ENCODE measurements at regions not wholly inside any gene's neighbourhood (a gene's known extent, or its start where the extent isn't known, plus 50 kb on each side); places are given as distances from the start of the nearest gene placed in this dataset.
"Not testable (repeated sequence)": the region's sequence is repeated elsewhere in the genome, so short reads cannot be mapped to it uniquely, and the experiment has no call there.

DNA sequence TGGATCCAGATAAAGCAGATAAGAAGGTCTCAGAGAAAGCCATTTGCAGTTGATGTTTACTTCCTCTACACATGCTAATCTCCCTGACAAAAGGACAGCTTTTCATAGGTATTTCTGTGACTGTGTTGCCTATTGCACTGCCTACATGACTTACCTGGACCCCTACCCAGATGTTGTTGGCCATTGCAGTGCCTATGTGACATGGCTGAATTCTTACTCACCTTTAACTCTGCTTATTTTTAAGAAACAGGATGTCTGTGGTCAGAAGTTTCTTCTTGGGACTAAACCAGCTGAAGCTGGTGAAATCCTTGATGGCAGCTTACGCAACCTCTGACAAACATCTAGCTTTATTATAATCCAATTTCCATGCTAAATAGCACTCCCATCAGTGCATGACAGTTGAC lies 50.7 kb downstream of the PPIAL4D start:
- H3K27me3 Mint-ChIP-seq (ENCODE audit: insufficient read depth); H3K4me1 Mint-ChIP-seq (ENCODE audit: low read depth); intact Hi-C loops (cut with micrococcal nuclease); DNase-seq (ENCODE audit: low spot score); H3K9me3 Mint-ChIP-seq; H3K36me3 Mint-ChIP-seq (ENCODE audit: low read depth); H3K4me3 Mint-ChIP-seq; H3K27ac Mint-ChIP-seq: not testable (repeated sequence)

DNA sequence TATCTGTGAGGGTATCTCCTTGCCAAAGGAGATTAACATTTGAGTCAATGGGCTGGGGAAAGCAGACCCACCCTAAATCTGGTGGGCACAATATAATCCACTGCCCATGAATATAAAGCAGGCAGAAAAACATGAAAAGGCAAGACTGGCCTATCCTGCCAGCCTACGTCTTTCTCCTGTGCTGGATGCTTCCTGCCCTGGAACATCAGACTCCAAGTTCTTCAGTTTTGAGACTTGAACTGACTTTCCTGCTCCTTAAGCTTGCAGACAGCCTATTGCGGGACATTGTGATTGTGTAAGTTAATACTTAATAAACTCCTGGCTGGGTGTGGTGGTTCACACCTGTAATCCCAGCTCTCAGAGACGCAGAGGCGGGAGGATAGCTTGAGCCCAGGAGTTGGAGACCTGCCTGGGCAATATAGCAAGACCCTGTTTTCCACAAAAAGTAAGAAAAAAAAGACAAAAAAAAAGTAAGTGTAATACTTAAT lies 52.4 kb downstream of the PPIAL4D start:
- H3K27ac Mint-ChIP-seq = peak overlapping the region; percentile 57
- not testable (repeated sequence) for H3K4me1 Mint-ChIP-seq (ENCODE audit: low read depth)
- peak overlapping the region; percentile 45 for H3K4me3 Mint-ChIP-seq

DNA sequence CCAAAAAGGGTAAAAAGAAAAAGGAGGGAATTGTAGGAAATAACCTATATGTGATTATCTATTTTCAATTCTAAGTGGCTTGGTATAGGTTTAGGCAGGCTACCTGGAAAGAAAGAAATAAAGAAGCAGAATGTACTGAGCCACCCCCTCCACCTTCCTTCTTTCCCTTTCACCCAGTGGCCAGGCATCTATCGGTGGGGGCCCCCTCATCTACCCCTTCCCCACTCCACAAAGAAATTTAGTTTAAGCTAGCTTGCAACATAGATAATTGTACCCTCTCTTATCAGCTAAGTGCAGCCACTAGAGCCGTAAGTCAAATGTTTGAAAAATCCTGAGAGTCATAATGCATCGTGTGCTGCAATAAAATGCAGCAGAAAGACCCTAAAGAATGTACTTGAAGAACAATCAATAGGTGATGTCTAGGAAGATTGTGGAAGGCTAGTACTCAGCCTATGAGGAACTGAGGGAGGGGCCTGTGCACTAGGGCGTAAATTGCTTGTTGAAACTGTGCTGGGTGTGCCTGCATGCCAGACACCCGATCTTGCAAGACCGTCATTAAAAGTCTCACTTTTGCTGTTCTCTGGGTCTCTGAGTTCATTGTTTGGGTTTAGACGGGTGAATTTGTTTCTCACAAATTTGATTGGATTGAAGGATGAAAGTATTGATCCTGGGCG lies 53.0 kb downstream of the PPIAL4D start:
- intact Hi-C loops (cut with micrococcal nuclease); DNase-seq (ENCODE audit: low spot score); H3K36me3 Mint-ChIP-seq (ENCODE audit: low read depth); H3K4me1 Mint-ChIP-seq (ENCODE audit: low read depth); H3K9me3 Mint-ChIP-seq; H3K27me3 Mint-ChIP-seq (ENCODE audit: insufficient read depth): not testable (repeated sequence)
- peak overlapping the region; percentile 57 for H3K27ac Mint-ChIP-seq
- H3K4me3 Mint-ChIP-seq = peak overlapping the region; percentile 45

More for the DNA sequence above, 52.4 kb downstream of the PPIAL4D start:
- H3K9me3 Mint-ChIP-seq; DNase-seq (ENCODE audit: low spot score); H3K27me3 Mint-ChIP-seq (ENCODE audit: insufficient read depth); H3K36me3 Mint-ChIP-seq (ENCODE audit: low read depth); intact Hi-C loops (cut with micrococcal nuclease): not testable (repeated sequence)

DNA sequence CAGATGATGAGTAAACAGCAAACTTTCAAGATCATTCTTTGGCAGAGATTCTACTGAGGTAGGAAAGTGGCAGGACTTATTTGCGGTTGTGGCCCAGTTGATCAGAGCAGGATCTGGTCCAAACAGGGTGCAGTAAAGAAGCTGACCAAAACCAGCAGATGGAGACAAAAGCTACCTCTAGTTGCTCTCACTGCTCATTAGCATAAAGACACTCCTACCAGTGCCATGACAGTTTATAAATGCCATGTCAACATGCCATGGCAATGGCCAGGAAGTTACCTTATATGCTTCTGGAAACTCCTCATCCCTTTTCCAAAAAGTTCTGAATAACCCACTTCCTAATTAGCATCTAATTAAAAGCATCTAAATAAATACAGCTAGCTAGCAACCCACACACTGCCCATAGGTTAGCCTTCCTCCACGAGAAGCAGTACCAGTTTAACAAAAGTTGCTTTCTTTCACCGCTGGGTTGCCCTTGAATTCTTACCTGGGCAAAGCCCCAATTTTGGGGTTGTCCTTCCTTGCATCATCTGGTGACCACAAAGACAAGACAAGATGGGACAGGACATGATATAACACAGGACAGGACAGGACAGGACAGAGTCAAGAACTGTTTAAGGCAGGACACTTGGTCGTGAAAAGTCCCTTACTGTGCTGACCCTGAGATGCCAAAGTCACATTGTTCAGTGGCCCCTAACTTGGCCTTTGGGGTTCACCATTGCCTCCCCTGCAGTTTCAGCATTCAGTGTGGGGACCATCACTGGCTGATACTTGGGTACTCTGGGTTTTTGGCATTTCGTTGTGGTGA lies 59.2 kb downstream of the PPIAL4D start:
- H3K27me3 Mint-ChIP-seq (ENCODE audit: insufficient read depth); H3K27ac Mint-ChIP-seq; H3K9me3 Mint-ChIP-seq; H3K36me3 Mint-ChIP-seq (ENCODE audit: low read depth); intact Hi-C loops (cut with micrococcal nuclease); H3K4me1 Mint-ChIP-seq (ENCODE audit: low read depth); DNase-seq (ENCODE audit: low spot score); H3K4me3 Mint-ChIP-seq: not testable (repeated sequence)

DNA sequence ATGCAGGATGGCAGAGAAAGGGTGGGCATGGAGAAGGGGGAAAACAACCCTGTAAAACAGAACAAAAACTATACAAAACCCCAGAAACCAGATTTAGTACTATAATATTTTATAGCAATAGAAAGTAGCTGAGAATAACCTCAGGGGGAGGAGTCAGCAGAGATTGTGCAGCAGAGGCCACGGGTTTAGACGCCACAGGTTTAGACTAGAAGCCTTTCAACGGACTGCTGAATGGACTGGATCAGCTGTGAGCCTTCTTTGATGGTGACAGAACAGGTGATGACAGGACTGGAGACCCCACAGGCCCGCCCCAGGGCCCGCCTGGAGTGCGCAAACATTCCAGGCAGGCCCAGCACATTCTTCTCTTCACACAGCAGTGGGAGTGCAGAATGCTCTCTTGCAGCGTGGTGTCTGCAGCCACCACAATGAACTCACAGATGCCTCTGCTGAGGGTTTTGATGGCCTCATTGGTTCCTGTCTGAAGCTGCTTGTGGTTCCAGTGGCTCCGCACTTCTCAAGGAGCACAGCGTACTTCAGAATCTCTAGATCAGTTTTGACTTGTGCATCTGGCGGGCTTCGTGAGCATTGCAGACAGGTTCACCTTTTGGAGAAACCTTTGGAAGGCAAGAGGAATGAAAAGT lies 65.6 kb downstream of the PPIAL4D start:
- not testable (repeated sequence) for H3K27ac Mint-ChIP-seq; H3K36me3 Mint-ChIP-seq (ENCODE audit: low read depth)

DNA sequence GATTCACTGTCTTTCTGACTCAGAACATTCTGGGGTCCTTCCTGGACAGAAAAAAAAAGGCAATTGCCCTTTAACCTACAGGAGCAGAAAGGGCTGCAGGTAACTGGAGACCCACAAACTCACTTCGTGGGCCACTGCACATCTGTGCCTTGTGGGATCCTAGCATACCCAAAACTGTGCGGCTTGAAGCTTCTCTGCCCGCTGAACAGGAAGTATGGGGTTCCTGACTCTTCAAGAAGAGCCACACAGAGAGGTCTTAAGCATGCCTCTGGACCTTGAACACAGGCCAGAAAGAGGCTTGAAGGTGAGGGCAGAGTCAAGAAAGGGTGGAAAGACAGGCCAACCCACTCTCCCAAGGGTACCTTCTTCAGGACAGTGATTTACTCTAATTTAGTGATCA lies 67.6 kb downstream of the PPIAL4D start:
- H3K4me3 Mint-ChIP-seq; H3K9me3 Mint-ChIP-seq; H3K27ac Mint-ChIP-seq; DNase-seq (ENCODE audit: low spot score); H3K27me3 Mint-ChIP-seq (ENCODE audit: insufficient read depth); H3K36me3 Mint-ChIP-seq (ENCODE audit: low read depth); H3K4me1 Mint-ChIP-seq (ENCODE audit: low read depth); intact Hi-C loops (cut with micrococcal nuclease): not testable (repeated sequence)

More for the DNA sequence above, 65.6 kb downstream of the PPIAL4D start:
- H3K4me1 Mint-ChIP-seq (ENCODE audit: low read depth); H3K27me3 Mint-ChIP-seq (ENCODE audit: insufficient read depth); intact Hi-C loops (cut with micrococcal nuclease); H3K4me3 Mint-ChIP-seq; H3K9me3 Mint-ChIP-seq: not testable (repeated sequence)
- peak; percentile 16 for DNase-seq (ENCODE audit: low spot score)

DNA sequence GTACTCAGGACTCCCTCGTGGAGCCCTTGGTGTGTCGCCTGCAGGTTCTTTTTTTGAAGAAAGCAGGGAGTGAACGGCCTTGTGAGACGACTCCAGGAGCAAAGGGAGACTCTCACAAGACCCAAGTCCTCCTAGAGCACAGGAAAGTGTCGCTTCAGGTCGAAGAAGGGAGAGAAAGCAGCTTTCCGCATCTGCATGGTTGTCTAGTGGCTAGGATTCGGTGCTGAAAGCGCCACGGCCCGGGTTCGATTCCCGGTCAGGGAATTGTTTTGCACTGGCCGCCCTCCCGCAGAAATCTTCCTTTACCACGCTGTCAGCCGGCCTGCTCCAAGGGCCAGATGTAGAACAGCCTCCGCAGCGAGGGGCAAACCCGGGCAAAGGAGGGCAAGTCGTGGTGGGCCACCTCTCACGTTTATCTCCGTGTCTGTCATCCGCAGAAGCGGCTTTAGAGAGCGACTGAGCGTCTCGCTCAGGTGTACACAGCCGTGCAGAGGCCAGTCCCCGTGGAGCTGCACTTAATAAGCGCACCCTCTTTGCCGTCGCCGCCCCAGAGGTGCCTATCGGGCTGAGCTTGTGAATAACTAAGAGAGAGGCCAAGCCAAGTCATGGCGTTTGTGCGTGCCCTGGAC lies 72.6 kb downstream of the FAM72D start:
- not testable (repeated sequence) for H3K4me3 Mint-ChIP-seq

DNA sequence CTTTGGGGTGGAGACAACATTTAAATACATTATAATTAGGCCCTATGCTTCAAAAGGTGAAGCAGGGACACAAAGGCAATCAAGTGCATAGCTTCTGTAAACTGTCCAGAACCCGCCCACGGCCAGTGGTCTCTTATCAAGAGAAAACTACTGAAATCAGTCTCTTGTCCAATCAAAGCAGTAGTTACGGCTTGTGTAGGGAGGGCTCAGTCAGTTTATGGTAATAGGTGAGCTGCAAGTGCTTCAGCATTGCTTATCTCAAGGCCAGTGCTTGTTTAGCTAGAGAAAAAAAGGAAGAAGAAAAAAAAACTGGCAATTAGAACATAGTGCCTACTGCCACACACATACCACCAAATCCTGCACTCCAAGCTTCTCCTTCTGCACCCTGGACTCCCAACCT lies 68.6 kb downstream of the FAM72D start:
- DNase-seq (ENCODE audit: low spot score); H3K27me3 Mint-ChIP-seq (ENCODE audit: insufficient read depth); H3K9me3 Mint-ChIP-seq; H3K36me3 Mint-ChIP-seq (ENCODE audit: low read depth); H3K4me3 Mint-ChIP-seq; H3K27ac Mint-ChIP-seq; intact Hi-C loops (cut with micrococcal nuclease); H3K4me1 Mint-ChIP-seq (ENCODE audit: low read depth): not testable (repeated sequence)

More for the DNA sequence above, 72.6 kb downstream of the FAM72D start:
- intact Hi-C loops (cut with micrococcal nuclease); H3K36me3 Mint-ChIP-seq (ENCODE audit: low read depth); H3K27ac Mint-ChIP-seq; DNase-seq (ENCODE audit: low spot score); H3K27me3 Mint-ChIP-seq (ENCODE audit: insufficient read depth); H3K4me1 Mint-ChIP-seq (ENCODE audit: low read depth); H3K9me3 Mint-ChIP-seq: not testable (repeated sequence)
